GM13976 (cell line): ENCODE measurements at regions not wholly inside any gene's neighbourhood (a gene's known extent, or its start where the extent isn't known, plus 50 kb on each side); places are given as distances from the start of the nearest gene placed in this dataset.

Experiments
- DNase-seq: peaks from one replicate; pipeline ENCODE4 v3.0.0; 2012; ENCODE audit warnings: low spot score
- in situ Hi-C: fragments of 300-500 bp; cut with MboI; formaldehyde crosslinking; loops from one replicate; pipeline ENCODE4 v1.12.0; 2022; ENCODE audit warnings: low sequenced_read_pairs, mixed read lengths, inconsistent platforms; ENCODE audit not compliant: unreplicated experiment
- TF ChIP-seq, protein P1 (sequence below): IDR thresholded peaks from 2 replicates; pipeline ENCODE4 v1.5.1; 2012; ENCODE audit warnings: borderline replicate concordance, mild to moderate bottlenecking; ENCODE audit not compliant: insufficient read depth; ENCODE audit errors: extremely low read depth, missing control alignments, control extremely low read depth

DNA sequence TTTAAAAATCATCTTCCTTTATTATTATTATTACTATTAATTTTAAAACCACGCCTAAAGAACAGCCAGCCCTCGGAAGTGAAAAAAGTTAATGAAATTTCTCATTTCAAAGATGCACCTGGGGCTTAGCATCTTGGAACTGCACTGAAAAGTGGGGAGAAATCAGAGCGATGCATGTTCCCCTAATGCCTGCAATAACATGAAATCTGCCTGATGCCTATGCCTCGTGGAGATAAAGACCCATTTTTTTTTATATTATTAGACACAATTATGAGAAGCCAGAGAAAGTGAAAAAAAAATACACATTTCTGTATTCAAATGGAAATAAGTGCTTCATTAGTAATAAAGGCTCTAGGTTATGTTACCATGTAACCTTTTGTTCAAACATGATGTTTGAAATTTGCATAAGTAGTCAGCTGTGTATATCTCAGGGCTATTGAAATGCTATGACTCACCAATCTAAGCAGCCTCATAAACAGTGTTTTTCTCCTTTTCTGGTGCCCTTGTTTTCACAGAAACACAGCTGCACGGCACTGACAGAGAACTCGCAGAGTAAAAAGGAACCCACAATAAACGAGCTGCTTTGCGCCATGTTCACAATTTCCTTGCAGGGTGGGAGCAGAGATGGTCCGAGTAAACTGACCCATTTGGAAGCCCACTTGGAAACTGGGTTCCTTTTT lies 175.8 kb upstream of the PRKCQ start:
- DNase-seq: no peak
- in situ Hi-C loops: no loop called here
- TF ChIP-seq, protein P1, sequence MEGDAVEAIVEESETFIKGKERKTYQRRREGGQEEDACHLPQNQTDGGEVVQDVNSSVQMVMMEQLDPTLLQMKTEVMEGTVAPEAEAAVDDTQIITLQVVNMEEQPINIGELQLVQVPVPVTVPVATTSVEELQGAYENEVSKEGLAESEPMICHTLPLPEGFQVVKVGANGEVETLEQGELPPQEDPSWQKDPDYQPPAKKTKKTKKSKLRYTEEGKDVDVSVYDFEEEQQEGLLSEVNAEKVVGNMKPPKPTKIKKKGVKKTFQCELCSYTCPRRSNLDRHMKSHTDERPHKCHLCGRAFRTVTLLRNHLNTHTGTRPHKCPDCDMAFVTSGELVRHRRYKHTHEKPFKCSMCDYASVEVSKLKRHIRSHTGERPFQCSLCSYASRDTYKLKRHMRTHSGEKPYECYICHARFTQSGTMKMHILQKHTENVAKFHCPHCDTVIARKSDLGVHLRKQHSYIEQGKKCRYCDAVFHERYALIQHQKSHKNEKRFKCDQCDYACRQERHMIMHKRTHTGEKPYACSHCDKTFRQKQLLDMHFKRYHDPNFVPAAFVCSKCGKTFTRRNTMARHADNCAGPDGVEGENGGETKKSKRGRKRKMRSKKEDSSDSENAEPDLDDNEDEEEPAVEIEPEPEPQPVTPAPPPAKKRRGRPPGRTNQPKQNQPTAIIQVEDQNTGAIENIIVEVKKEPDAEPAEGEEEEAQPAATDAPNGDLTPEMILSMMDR: no peak

DNA sequence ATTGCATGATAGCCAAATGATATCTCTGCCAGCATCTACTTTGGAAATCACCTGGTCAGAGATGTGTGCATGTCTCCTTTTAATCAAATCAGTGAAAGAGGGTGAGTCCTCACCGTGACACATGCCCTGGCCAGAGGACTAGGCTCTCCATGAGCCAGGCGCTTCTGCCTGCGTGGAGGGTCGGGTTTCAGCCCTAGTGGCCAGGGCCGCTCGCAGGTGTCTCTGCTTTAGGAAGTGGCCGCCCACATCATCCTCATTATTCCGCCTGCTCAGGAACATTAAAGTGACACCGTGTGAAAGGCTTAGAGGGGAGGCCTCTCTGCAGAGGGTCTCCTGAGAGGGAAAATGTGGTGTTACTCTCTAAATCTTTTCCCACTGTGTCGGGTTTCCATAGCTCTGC lies 173.6 kb upstream of the PRKCQ start:
- TF ChIP-seq, protein P1: no peak
- no peak for DNase-seq
- in situ Hi-C loops: no loop called here

GRCh38 chr10:6751363-6751762 lies 171.3 kb upstream of the PRKCQ start:
- no peak for DNase-seq
- in situ Hi-C loops: no loop called here
- TF ChIP-seq, protein P1: no peak

- DNase-seq: no peak
- in situ Hi-C loops: no loop called here
- TF ChIP-seq, protein P1: no peak
Observed at GRCh38 chr10:6748981-6749635, 169.0 kb upstream of the PRKCQ start.

DNA sequence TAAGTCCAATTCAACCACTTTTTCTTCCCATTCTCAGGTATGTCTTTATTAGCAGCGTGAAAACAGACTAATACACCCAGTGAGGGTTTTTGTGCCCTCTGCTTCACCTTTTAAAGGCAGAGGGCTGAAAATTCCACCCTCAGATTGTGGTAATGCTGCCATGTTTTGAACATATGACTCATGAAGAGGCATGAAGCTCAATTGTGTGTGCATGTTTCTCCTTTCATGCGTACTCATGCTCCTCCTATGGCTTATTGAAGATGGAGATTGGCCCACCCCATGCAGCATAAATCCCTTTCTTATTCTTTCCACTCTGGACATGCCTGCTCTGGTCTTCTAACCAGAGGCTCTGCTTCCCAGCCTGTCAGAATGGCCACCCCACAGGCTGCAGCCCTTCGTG lies 168.0 kb upstream of the PRKCQ start:
- DNase-seq: no peak
- TF ChIP-seq, protein P1: no peak
- in situ Hi-C loops: no loop called here

- TF ChIP-seq, protein P1: no peak
- no peak for DNase-seq
- in situ Hi-C loops: no loop called here
Observed at GRCh38 chr10:6746782-6747181, 166.7 kb upstream of the PRKCQ start.
